ENCODE measurements at regions not wholly inside any gene's neighbourhood (a gene's known extent, or its start where the extent isn't known, plus 50 kb on each side); places are given as distances from the start of the nearest gene placed in this dataset.

DNA sequence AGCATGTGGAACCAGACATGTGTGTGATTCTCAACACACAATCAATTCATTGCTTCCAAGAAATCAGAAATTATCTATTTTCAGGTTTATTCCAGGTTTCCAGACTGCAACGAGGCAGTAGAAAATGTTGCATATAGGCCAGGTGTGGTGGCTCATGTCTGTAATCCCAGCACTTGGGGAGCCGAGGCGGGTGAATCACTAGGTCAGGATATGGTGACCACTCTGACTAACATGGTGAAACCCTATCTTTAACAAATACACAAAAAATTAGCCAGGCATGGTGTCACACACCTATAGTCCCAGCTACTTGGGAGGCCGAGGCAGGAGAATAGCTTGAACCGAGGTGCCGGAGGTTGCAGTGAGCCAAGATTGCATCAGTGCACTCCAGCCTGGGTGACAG lies 1289.9 kb downstream of the NLGN4Y start:
- Mint-ChIP-seq H3K27me3 (no peaks in the 10 kb centered on the region), H3K9me3 (no peaks in the 10 kb centered on the region), H3K4me1 (no peaks in the 10 kb centered on the region), H3K36me3 (no peaks in the 10 kb centered on the region), H3K27ac (no peak overlapping the region), H3K4me3 (no peak overlapping the region)
